ENCODE measurements at regions not wholly inside any gene's neighbourhood (a gene's known extent, or its start where the extent isn't known, plus 50 kb on each side); places are given as distances from the start of the nearest gene placed in this dataset.

DNA sequence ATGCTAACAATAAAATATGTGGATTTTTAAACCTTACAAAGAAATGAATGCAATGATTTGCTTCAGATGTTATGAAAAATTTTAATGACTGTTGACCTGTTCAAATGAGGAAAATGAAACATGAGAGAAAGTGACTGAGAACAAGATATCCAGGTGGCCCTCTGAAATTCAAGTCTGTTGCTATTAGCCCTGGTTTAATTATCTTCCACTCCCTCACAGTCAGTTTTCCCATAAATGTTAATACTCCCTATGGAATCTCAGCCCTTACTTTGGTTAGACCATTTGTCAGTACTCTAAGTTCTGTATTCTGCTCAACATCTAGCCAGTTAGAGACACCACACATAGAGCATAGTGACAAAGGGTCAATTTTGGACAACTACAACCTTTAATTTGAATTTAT lies 327.8 kb downstream of the PDGFC start:
- no peak for DNase-seq

- DNase-seq: peak; percentile 53
Observed at GRCh38 chr4:156642161-156642560, 329.4 kb downstream of the PDGFC start.

DNA sequence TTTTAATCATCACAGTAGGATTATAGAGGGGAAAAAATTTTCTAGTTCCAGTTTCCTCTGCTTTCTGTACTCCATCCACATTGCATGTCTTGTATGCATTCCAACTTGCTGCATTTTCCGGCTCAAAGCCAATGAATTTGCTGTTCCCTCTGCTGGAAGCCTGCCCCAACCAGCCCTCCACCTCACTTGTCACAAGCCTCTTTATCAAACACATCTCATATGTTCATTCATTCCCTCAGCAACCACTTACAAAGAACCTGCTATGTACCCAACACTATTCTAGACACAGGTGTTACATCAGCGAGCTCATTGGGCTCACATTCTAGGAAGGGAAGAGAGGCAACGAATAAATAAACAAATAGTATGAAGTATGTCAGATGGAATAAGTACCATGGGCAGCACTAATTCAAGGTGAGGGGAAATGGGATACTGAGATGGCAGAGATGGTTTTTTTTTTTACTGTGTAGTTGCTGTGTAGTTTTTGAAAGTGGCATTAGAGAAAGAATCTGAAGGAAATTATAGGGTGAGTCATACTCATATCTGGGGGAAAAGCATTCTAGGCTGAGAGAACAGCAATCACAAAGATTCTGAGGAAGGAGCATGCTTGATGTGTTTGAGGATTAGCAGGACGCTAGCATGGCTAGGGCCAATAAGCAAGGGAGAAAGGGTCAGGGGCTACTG lies 332.5 kb downstream of the PDGFC start:
- DNase-seq: peak; percentile 79

DNA sequence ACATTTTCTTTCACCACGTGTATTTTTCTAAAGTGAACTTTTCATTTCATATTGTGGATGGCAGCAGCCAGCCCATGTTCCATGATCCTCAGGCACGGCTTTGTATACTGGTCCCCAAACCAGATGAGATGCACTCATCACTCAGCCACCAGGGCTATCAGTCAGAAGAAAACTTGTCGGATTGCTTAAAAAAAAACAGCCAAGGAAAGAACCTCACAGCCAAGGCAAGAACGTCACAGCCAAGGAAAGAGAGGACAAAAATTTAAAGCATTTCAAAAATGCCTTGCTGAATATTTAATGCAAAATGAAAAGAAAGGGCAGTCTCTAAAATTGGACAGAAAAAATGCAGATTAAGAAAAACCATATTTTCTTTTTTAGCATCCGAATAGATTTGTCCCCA lies 333.3 kb downstream of the PDGFC start:
- DNase-seq: peak; percentile 6

GRCh38 chr4:156636381-156636780 lies 335.2 kb downstream of the PDGFC start:
- no peak for DNase-seq

GRCh38 chr4:156635051-156635450 lies 336.5 kb downstream of the PDGFC start:
- DNase-seq: no peak

DNA sequence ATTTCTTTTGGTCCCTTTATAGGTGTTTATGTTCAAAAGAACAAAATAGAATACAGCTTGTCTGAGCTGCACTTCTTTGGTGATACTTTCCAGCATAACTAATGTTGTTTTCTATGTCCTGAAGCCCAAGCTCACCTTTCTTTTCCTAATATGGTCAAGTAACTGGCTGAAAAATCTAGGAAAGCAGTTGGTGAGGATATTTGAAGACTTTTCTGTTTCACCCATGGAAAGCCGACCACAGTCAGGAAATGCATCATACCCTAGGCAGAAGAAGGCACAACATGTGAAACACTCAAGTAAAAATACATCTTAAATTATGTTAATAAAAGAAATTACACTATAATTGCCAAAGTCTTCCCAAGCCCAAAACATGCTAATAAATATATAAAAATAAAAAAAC lies 337.0 kb downstream of the PDGFC start:
- no peak for DNase-seq

DNA sequence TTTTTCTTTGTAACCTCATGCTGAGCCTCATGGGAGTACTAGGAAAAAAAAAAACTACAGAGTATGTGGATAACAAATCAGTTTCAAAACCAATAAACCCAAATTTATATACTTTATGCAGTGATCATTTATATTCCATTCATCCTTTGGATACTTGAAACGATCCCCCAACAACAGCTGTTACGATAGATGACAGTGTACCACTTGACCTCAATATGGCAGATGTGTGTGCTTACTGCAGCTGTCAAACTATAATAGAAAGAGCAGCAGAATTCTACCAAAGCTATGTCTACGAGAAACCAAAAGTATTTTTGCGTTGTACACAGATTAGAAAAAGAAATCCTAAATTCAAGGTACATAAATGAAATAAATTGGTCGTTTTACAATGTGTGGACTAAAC lies 337.8 kb downstream of the PDGFC start:
- peak; percentile 23 for DNase-seq

- no peak for DNase-seq
Observed at GRCh38 chr4:156628858-156629257, 342.7 kb downstream of the PDGFC start.

DNA sequence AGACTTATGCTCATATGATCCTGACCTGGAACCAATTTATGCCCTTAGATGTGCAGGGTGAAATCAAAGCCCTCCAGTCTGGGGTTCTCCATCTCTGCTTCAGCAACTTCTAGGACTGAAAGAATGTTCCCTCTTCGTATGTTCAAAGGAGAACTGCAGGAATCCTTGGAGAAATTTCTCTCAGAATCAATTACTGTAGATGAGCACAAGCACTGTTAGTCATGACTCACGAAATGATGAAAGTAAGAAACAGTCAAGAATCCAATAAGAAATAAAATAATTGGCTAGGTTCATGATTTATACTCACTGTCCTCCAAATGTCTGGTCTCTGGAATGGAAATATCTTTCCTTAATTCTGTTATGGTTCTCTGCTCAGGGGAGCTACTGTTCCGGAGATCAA lies 348.2 kb downstream of the PDGFC start:
- no peak for DNase-seq

DNA sequence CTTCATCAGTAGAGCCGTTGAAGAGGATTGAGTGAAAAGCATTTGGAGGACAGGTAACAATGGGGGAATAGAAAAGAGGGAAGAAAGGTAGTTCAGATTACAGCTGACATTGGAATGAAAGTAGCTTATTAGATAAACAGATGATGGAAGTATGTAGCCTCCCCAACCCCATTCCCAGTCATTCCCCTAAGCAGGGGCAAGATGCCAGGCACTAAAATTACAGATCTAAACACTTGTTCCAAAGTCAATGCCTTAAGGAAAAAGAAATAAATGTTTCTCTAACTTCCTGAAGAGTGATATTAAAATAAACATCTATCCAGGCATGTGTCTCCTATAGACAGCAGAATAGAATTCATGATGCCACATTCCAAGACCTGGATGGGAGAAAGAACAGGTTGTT lies 350.8 kb downstream of the PDGFC start:
- no peak for DNase-seq

GRCh38 chr4:156619154-156619934 lies 352.3 kb downstream of the PDGFC start:
- DNase-seq: no peak

GRCh38 chr4:156615066-156615531 lies 356.5 kb downstream of the PDGFC start:
- DNase-seq: peak; percentile 72

DNA sequence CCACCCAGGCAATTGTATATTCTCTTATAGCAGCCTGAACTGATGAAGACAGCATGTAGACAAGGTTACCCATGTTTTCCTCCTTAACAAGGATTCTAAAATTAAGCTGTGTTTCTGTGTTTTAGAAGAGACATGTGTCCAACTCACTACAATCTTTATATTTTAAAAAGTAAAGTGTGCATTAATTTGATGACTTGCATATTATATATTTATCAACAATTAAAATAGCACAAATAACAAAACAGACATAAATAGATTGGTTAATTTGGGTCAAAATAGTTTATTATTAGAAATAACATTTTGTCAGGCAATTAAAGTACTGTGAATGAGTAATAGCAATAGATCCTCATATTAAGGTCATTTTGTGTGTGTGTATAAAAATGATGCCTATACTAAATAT lies 357.1 kb downstream of the PDGFC start:
- no peak for DNase-seq

DNA sequence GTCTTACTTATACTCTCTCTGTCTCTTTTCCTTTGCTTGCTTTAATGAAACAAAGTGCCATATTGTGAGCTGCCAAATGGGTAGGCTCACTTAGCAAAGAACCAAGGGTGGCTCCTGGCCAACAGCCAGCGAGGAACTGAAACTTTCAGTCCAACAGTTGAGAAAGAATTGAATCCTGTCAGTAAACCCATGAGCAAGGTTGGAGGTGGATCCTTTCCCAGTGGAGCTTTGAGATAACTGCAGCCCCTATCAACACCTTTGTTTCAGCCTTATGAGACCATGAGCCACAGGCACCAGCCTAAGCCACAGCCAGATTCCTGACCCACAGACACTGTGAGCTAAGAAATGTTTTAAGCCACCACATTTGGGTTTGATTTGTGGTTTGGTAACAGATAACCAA lies 362.2 kb downstream of the PDGFC start:
- no peak for DNase-seq

DNA sequence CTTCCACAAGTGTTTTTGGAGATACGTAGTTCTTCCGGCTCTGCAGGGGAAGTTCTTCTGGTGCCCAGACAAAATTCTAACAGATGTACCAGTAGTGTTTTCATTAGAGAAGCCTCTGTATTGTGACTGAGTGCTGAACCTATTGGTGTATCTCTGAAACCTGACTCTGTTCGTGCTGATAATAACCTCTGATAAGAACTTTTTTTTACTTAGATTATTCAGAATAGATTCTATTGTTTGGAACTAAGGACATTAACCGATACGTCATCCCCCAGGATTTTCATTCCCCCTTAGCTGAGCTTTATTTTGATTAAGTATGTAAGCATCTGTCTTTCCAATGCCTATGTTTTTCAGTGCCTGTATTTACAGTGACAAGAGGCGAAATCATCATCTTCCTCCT lies 362.9 kb downstream of the PDGFC start:
- no peak for DNase-seq

- no peak for DNase-seq
Observed at GRCh38 chr4:156607478-156607857, 364.1 kb downstream of the PDGFC start.

DNA sequence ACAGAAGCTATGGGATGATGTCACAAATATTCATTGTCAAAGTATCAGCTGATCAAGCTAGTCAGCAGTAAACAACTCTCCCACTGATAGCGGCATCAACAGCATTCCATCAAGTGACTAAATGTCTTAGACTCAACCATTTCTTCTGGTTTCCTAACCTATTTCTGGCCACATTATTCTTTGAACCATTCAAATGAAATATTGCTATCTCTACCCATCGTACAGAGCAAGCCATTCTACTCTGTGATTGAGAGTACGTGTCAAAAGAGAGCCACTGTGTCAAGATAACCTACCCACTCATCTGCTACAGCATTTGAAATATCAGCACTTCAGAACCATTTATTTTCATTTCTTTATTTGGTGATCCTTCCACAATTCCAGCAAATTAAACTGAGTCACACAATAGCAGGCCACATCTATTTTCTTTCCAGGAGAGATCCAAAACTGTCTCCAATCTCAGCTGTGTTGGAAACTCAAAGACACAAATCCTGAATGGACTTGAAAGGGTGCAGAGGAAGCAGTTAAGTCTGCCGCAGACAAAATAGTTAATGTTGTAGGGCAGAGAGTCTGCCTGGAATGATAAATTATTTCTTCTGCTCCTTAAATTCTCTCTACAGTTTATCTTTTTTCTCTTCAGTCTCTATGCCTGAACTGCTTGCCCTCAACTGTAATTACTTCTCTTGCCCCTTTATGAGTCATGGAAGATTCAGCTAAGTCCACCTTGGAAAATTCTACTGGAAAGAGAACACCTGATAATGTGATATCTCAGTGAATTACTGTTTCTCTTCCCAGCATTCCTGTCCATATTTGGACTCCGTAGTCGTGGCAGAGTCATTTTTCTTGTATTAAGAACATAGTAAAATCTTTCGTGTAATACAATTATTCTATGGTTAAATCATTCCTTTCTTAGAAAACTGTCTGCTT lies 364.8 kb downstream of the PDGFC start:
- no peak for DNase-seq

- peak; percentile 50 for DNase-seq
Observed at GRCh38 chr4:156598138-156598681, 373.4 kb downstream of the PDGFC start.

- no peak for DNase-seq
Observed at GRCh38 chr4:156596706-156597329, 374.8 kb downstream of the PDGFC start.

GRCh38 chr4:156596026-156596425 lies 375.6 kb downstream of the PDGFC start:
- no peak for DNase-seq

GRCh38 chr4:156595041-156595440 lies 376.6 kb downstream of the PDGFC start:
- no peak for DNase-seq

DNA sequence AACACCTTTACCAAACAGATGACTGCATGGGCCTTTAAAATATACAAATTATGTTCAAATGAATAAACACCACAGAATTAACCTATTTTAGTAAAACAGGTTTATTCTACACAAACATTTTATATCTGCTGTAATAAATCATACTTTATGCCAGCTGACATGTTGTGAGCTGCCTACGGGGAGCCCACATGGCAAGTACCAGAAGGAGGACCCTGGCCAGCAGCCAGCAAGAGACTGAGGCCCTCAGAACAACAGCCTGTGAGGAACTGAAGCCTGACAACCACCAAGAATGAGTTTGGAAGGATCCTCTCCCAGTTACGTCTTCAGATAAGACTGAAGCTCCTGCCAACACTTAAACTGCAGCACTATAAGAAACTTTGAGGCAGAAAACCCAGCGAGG lies 377.0 kb downstream of the PDGFC start:
- DNase-seq: peak; percentile 94
